ENCODE measurements at regions not wholly inside any gene's neighbourhood (a gene's known extent, or its start where the extent isn't known, plus 50 kb on each side); places are given as distances from the start of the nearest gene placed in this dataset.

GRCh38 chr4:178448372-178449035 is 1006.3 kb upstream of the AGA start:
- DNase-seq, result no peak

GRCh38 chr4:178450614-178451013 is 1008.4 kb upstream of the AGA start:
- no peak for DNase-seq

GRCh38 chr4:178453057-178453456 is 1010.8 kb upstream of the AGA start:
- DNase-seq, result no peak

GRCh38 chr4:178457286-178457685 is 1015.0 kb upstream of the AGA start:
- DNase-seq, result no peak

- no peak for DNase-seq
These were observed 1020.5 kb upstream of the AGA start for GRCh38 chr4:178462710-178463109.

- DNase-seq, result no peak
These were observed 1021.5 kb upstream of the AGA start for GRCh38 chr4:178463747-178464146.

GRCh38 chr4:178470996-178471784 is 1029.0 kb upstream of the AGA start:
- DNase-seq, result no peak

GRCh38 chr4:178471994-178472393 is 1029.8 kb upstream of the AGA start:
- no peak for DNase-seq

- DNase-seq, result no peak
These were observed 1037.9 kb upstream of the AGA start for GRCh38 chr4:178480105-178480504.

GRCh38 chr4:178480881-178481280 is 1038.6 kb upstream of the AGA start:
- DNase-seq, result no peak

- DNase-seq, result no peak
These were observed 1039.3 kb upstream of the AGA start for GRCh38 chr4:178481564-178481963.

- DNase-seq, result no peak
These were observed 1080.8 kb upstream of the AGA start for GRCh38 chr4:178523038-178523437.

- DNase-seq, result no peak
These were observed 1093.8 kb upstream of the AGA start for GRCh38 chr4:178535939-178536579.

- DNase-seq, result no peak
These were observed 1111.0 kb upstream of the AGA start for GRCh38 chr4:178553201-178553600.

- DNase-seq, result no peak
These were observed 1112.1 kb upstream of the AGA start for GRCh38 chr4:178554352-178554751.

GRCh38 chr4:178556796-178557195 is 1114.6 kb upstream of the AGA start:
- DNase-seq, result no peak

GRCh38 chr4:178577933-178578332 is 1135.7 kb upstream of the AGA start:
- DNase-seq, result no peak

- no peak for DNase-seq
These were observed 1153.4 kb upstream of the AGA start for GRCh38 chr4:178595500-178596138.

GRCh38 chr4:178598672-178599071 is 1156.4 kb upstream of the AGA start:
- DNase-seq, result no peak

- no peak for DNase-seq
These were observed 1157.3 kb upstream of the AGA start for GRCh38 chr4:178599521-178599920.

- DNase-seq, result no peak
These were observed 1160.6 kb upstream of the AGA start for GRCh38 chr4:178602833-178603232.

GRCh38 chr4:178611062-178611461 is 1168.8 kb upstream of the AGA start:
- no peak for DNase-seq

GRCh38 chr4:178612733-178613132 is 1170.5 kb upstream of the AGA start:
- no peak for DNase-seq

- DNase-seq, result no peak
These were observed 1190.2 kb upstream of the AGA start for GRCh38 chr4:178632415-178632814.

Measured in DMS79 (cell line).